Suprapubic skin (tissue), 4 donors: ENCODE measurements at regions not wholly inside any gene's neighbourhood (a gene's known extent, or its start where the extent isn't known, plus 50 kb on each side); places are given as distances from the start of the nearest gene placed in this dataset.
A peak's percentile ranks its signal among the peaks of the same experiment; 100 is the strongest.

Experiments used
- DNase-seq, 2 donors: peaks; one replicate each; pipeline ENCODE4 v3.0.0-alpha.2; 2019; ENCODE audit warnings: low spot score in 2 of 2
- H3K27ac ChIP-seq: fragments of 200-600 bp; sonication (generic); one replicate; pipeline ENCODE4 v1.5.1; 2019
- H3K27me3 ChIP-seq: fragments of 200-600 bp; sonication (generic); one replicate; pipeline ENCODE4 v1.5.1; 2019
- H3K36me3 ChIP-seq: fragments of 200-600 bp; sonication (generic); one replicate; pipeline ENCODE4 v1.5.1; 2019
- H3K4me1 ChIP-seq: fragments of 200-600 bp; sonication (generic); one replicate; pipeline ENCODE4 v1.5.1; 2019
- H3K4me3 ChIP-seq: fragments of 200-600 bp; sonication (generic); one replicate; pipeline ENCODE4 v1.5.1; 2019; ENCODE audit warnings: mild to moderate bottlenecking
- H3K9me3 ChIP-seq: fragments of 200-600 bp; sonication (generic); one replicate; pipeline ENCODE4 v1.5.1; 2019
- EP300 ChIP-seq: sonication (generic); formaldehyde crosslinking; IDR thresholded peaks from one replicate; pipeline ENCODE4 v1.6.1; 2017; ENCODE audit warnings: antibody characterized with exemption
- POLR2A ChIP-seq, 2 donors: fragments of 450-650 bp; IDR thresholded peaks; one replicate each; pipeline ENCODE4 v1.6.1; 2017; ENCODE audit warnings: antibody characterized with exemption in 2 of 2, mild to moderate bottlenecking in 2 of 2, moderate library complexity in 2 of 2
- POLR2AphosphoS5 ChIP-seq, 3 donors: sonication (generic); formaldehyde crosslinking; IDR thresholded peaks; one replicate each; pipeline ENCODE4 v1.6.1; 2017; ENCODE audit warnings: antibody characterized with exemption in 3 of 3
- WGBS: methylation state at CpG from one replicate; pipeline ENCODE4 v1.1.5; 2018; 5-methylcytosine and 5-hydroxymethylcytosine counted together
- TF ChIP-seq, protein P1 (sequence below), 2 donors: fragments of 200-600 bp in 1 of 2; fragments of 450-650 bp in 1 of 2; sonication (generic) in 1 of 2; IDR thresholded peaks; one replicate each; pipeline ENCODE4 v1.5.1; 2016 to 2019; ENCODE audit warnings: antibody characterized with exemption in 2 of 2, mild to moderate bottlenecking in 1 of 2, moderate library complexity in 1 of 2

DNA sequence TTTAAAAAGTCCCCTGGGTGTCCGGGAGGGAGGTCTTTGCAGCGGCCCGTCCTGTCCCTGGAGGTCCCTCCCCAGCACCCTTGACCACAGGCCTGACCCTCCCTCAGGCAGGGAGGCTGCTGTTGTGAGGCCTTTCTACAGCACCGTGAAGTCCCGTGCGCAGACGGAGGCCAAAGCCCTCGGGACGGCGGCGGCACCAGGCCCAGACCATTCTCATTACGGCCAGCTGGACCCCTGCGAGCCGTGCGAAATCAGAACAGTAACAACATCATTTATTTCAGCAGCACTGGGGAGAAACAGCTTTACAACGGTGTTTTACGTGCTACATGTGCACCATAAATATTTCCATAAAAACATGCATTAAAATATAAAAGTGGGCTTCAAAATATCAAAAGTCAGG is 101.4 kb upstream of the ACTRT2 start:
- Histone ChIP-seq H3K4me1 (no peaks in the 10 kb centered on the region), H3K27me3 (peaks cover 59% of the 10 kb centered on the region), H3K9me3 (no peaks in the 10 kb centered on the region), H3K4me3 (no peak overlapping the region), H3K36me3 (no peaks in the 10 kb centered on the region), H3K27ac (no peak overlapping the region)
- no peak for DNase-seq
- TF ChIP-seq, protein P1, sequence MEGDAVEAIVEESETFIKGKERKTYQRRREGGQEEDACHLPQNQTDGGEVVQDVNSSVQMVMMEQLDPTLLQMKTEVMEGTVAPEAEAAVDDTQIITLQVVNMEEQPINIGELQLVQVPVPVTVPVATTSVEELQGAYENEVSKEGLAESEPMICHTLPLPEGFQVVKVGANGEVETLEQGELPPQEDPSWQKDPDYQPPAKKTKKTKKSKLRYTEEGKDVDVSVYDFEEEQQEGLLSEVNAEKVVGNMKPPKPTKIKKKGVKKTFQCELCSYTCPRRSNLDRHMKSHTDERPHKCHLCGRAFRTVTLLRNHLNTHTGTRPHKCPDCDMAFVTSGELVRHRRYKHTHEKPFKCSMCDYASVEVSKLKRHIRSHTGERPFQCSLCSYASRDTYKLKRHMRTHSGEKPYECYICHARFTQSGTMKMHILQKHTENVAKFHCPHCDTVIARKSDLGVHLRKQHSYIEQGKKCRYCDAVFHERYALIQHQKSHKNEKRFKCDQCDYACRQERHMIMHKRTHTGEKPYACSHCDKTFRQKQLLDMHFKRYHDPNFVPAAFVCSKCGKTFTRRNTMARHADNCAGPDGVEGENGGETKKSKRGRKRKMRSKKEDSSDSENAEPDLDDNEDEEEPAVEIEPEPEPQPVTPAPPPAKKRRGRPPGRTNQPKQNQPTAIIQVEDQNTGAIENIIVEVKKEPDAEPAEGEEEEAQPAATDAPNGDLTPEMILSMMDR (IDR thresholded peaks at IDR 0.05): no peak
- TF ChIP-seq POLR2A (IDR thresholded peaks at IDR 0.05): no peak
- no peak for TF ChIP-seq POLR2AphosphoS5 (IDR thresholded peaks at IDR 0.05)
- no peak for TF ChIP-seq EP300
- WGBS: 81% methylated on average over 15 of the region's 17 CpGs

DNA sequence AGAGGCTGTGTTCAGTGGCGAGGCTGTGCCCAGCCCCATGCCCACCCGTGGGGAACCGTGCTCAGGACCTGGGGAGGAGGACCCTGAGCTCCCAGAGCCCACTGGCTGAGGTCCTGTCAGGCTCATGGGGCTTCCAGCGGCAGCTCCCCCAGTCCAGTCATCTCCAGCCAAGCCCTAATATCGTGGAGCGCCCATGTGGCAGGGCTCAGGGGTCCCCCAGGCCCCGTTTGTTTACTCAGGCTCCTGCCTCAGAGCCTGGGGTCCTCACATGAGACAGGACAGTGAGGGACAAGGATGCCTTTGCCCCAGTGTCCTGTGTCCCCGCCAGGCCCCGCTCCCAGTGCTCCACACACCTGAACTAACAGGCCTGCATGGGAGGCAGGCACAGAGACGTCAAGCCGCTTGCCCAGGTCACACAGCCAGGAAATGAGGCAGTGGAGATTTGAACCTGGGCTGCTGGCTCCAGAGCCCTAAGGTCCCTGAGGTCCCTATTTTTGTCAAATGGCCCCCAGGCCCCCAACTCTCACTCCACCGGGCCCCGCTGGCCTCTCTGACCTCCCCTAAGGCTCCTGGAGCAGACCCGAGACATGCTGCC is 100.7 kb upstream of the ACTRT2 start:
- Histone ChIP-seq H3K4me1 (no peaks in the 10 kb centered on the region), H3K4me3 (no peak overlapping the region), H3K27ac (no peak overlapping the region), H3K9me3 (no peaks in the 10 kb centered on the region), H3K27me3 (peaks cover 65% of the 10 kb centered on the region), H3K36me3 (no peaks in the 10 kb centered on the region)
- TF ChIP-seq POLR2A (IDR thresholded peaks at IDR 0.05): no peak
- TF ChIP-seq, protein P1 (IDR thresholded peaks at IDR 0.05): no peak
- TF ChIP-seq EP300: no peak
- no peak for TF ChIP-seq POLR2AphosphoS5 (IDR thresholded peaks at IDR 0.05)
- no peak for DNase-seq
- WGBS: 96% methylated on average over 4 of the region's 14 CpGs

- DNase-seq: no peak
- H3K27me3 ChIP-seq: peaks cover 70% of the 10 kb centered on the region
- H3K4me1 ChIP-seq: no peaks in the 10 kb centered on the region
- H3K4me3 ChIP-seq: no peak overlapping the region
- no peak for TF ChIP-seq POLR2A (IDR thresholded peaks at IDR 0.05)
- TF ChIP-seq EP300: no peak
- TF ChIP-seq, protein P1 (IDR thresholded peaks at IDR 0.05): peak; percentile 12 to 67
- TF ChIP-seq POLR2AphosphoS5 (IDR thresholded peaks at IDR 0.05): no peak
- H3K9me3 ChIP-seq: no peaks in the 10 kb centered on the region
- no peak overlapping the region for H3K27ac ChIP-seq
- 62% methylated on average over 27 of the region's 27 CpGs for WGBS
- H3K36me3 ChIP-seq: no peaks in the 10 kb centered on the region
Observed at GRCh38 chr1:2921970-2922686, 99.1 kb upstream of the ACTRT2 start.

- Histone ChIP-seq H3K4me3 (no peak overlapping the region), H3K27me3 (peaks cover 82% of the 10 kb centered on the region), H3K27ac (no peak overlapping the region), H3K4me1 (no peaks in the 10 kb centered on the region), H3K36me3 (no peaks in the 10 kb centered on the region), H3K9me3 (no peaks in the 10 kb centered on the region)
- no peak for DNase-seq
- WGBS: 73% methylated on average over 20 of the region's 21 CpGs
- TF ChIP-seq, protein P1 (IDR thresholded peaks at IDR 0.05): no peak
- TF ChIP-seq POLR2AphosphoS5 (IDR thresholded peaks at IDR 0.05) (no peak), POLR2A (IDR thresholded peaks at IDR 0.05) (no peak), EP300 (no peak)
Observed at GRCh38 chr1:2923351-2923750, 97.9 kb upstream of the ACTRT2 start.

- 82% methylated on average over 4 of the region's 13 CpGs for WGBS
- Histone ChIP-seq H3K27me3 (peaks cover 87% of the 10 kb centered on the region), H3K4me1 (no peaks in the 10 kb centered on the region), H3K9me3 (no peaks in the 10 kb centered on the region), H3K27ac (no peak overlapping the region), H3K36me3 (no peaks in the 10 kb centered on the region), H3K4me3 (no peak overlapping the region)
- TF ChIP-seq EP300 (no peak), POLR2A (IDR thresholded peaks at IDR 0.05) (no peak), POLR2AphosphoS5 (IDR thresholded peaks at IDR 0.05) (no peak)
- TF ChIP-seq, protein P1 (IDR thresholded peaks at IDR 0.05): no peak
- no peak for DNase-seq
Observed at GRCh38 chr1:2925291-2925690, 96.0 kb upstream of the ACTRT2 start.
